RWPE2 (cell line): ENCODE measurements at regions not wholly inside any gene's neighbourhood (a gene's known extent, or its start where the extent isn't known, plus 50 kb on each side); places are given as distances from the start of the nearest gene placed in this dataset.

Experiments used
- ATAC-seq: fragments of 200-7000 bp; cut with Tn5 transposase; 3 replicates; pipeline ENCODE4 v1.9.1; 2021; ENCODE audit warnings: low read depth
- DNase-seq: peaks from one replicate; pipeline ENCODE4 v3.0.0-alpha.2; 2020; ENCODE audit warnings: low spot score
- H3K27ac ChIP-seq: fragments of 450-650 bp; 2 replicates; pipeline ENCODE4 v1.5.1; 2017; ENCODE audit warnings: mild to moderate bottlenecking; ENCODE audit not compliant: poor library complexity, severe bottlenecking
- H3K27me3 ChIP-seq: fragments of 250-450 bp; sonication (Bioruptor Pico); 2 replicates; pipeline ENCODE4 v1.5.1; 2021; ENCODE audit warnings: mild to moderate bottlenecking, moderate library complexity; ENCODE audit not compliant: insufficient read depth, poor library complexity, severe bottlenecking
- H3K36me3 ChIP-seq: fragments of 250-450 bp; sonication (Bioruptor Pico); 2 replicates; pipeline ENCODE4 v1.5.1; 2020; ENCODE audit warnings: low read depth, mild to moderate bottlenecking, moderate library complexity
- H3K4me1 ChIP-seq: fragments of 250-450 bp; sonication (Bioruptor Pico); 2 replicates; pipeline ENCODE4 v1.5.1; 2021; ENCODE audit warnings: mild to moderate bottlenecking, moderate library complexity; ENCODE audit not compliant: insufficient read depth, poor library complexity, severe bottlenecking
- H3K4me3 ChIP-seq: fragments of 250-450 bp; sonication (Bioruptor Pico); 2 replicates; pipeline ENCODE4 v1.5.1; 2021; ENCODE audit warnings: mild to moderate bottlenecking, moderate library complexity; ENCODE audit not compliant: severe bottlenecking
- H3K9me3 ChIP-seq: fragments of 250-450 bp; sonication (Bioruptor Pico); 2 replicates; pipeline ENCODE4 v1.5.1; 2021; ENCODE audit warnings: mild to moderate bottlenecking, moderate library complexity; ENCODE audit not compliant: severe bottlenecking
- TF ChIP-seq, protein P1 (sequence below): fragments of 450-650 bp; IDR thresholded peaks from one replicate; pipeline ENCODE4 v1.5.1; 2017; ENCODE audit warnings: mild to moderate bottlenecking, moderate library complexity; ENCODE audit not compliant: poor library complexity, severe bottlenecking

DNA sequence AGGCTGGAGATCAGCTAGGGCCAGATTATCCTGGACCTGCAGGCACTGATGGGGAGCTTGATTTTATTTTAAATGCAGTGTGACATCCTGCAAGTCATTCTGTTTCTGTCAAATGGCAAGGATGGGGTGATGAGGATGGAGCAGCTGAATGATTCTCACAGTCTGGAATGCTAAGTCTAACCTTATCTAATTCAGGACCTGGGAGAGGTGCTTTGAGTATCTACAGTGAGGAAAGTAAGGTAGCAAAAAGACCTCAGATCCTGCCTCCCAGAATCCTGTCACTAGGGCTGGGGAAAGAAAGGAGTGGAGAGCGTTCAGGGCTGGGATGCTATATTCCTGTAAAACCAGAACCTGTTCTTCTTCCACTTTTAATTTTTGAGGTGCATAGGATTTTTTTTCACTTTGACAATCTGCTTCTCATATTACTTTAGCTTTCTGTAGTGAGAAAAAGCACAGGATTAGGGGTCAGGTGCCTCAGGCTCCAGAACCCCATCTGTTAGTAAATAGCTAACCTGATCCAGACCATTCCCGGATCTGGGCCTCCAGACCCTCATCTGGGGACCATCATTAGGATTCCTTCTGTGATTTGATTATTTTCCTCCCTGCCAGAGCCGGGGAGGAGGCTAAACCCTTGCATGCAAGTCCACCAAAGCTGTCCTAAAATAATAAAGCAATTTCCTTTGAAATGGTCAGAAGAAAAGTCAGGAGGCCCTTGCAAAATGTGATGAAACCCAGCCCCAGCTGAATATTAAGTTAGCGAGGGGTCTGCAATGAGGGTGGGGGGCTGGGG, 54.7 kb downstream of the ASCL1 start:
- TF ChIP-seq, protein P1, sequence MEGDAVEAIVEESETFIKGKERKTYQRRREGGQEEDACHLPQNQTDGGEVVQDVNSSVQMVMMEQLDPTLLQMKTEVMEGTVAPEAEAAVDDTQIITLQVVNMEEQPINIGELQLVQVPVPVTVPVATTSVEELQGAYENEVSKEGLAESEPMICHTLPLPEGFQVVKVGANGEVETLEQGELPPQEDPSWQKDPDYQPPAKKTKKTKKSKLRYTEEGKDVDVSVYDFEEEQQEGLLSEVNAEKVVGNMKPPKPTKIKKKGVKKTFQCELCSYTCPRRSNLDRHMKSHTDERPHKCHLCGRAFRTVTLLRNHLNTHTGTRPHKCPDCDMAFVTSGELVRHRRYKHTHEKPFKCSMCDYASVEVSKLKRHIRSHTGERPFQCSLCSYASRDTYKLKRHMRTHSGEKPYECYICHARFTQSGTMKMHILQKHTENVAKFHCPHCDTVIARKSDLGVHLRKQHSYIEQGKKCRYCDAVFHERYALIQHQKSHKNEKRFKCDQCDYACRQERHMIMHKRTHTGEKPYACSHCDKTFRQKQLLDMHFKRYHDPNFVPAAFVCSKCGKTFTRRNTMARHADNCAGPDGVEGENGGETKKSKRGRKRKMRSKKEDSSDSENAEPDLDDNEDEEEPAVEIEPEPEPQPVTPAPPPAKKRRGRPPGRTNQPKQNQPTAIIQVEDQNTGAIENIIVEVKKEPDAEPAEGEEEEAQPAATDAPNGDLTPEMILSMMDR, result no peak
- H3K9me3 ChIP-seq, result no peaks in the 10 kb centered on the region
- H3K36me3 ChIP-seq, result no peaks in the 10 kb centered on the region
- DNase-seq, result no peak
- H3K4me3 ChIP-seq, result no peak overlapping the region
- H3K27me3 ChIP-seq, result no peaks in the 10 kb centered on the region
- H3K27ac ChIP-seq, result no peak overlapping the region
- ATAC-seq, result no peak
- H3K4me1 ChIP-seq, result no peaks in the 10 kb centered on the region

DNA sequence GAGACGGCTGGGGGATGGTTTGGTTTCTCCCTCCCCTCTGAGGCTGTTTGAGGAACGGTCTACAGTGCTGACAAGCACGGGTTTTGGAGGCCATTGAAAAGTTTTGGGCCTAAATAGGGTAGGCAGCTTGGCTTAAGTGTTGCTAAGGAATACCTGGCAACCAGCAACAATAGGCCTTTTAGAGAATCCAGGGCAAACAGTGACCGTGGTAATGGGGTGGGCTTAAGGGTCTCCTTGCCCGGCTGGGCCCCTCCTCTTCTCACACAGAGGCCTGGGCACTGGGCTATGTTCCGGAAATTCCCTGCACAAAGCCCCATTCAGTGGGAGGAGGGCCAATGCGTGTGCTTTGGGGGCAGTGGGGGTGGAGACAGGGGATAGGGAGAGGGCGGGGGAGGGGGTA, 55.4 kb downstream of the ASCL1 start:
- DNase-seq (no peak), ATAC-seq (no peak)
- TF ChIP-seq, protein P1, result no peak
- H3K4me3 ChIP-seq, result no peak overlapping the region
- H3K4me1 ChIP-seq, result no peaks in the 10 kb centered on the region
- H3K36me3 ChIP-seq, result no peaks in the 10 kb centered on the region
- H3K9me3 ChIP-seq, result no peaks in the 10 kb centered on the region
- no peak overlapping the region for H3K27ac ChIP-seq
- H3K27me3 ChIP-seq, result no peaks in the 10 kb centered on the region

DNA sequence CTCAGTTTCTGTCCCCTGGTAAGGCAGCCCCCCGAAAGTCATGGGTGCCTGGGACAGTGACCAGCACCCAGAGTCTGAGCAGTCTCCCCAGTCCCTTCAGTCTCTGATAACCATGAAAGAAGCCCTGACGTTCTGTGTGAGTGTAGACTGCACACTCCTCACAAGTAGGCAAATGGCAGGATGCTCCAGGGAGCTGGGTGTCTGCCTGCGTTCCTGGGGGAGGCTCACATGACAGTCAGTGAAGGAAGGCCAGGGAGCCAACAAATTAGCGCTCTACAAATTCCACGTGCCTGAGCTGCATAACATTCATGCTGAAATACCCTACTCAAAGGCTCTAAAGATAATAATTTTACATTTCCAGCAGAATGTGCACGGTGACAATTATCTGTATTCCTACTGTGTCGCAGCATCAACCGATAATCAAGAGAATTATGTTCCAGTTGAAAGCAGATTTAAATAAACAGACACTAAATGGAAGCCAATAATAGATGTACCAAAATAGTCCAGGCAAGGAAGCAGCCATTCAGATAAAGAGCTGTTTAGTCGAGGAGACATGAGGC, 56.3 kb downstream of the ASCL1 start:
- no peaks in the 10 kb centered on the region for H3K36me3 ChIP-seq
- no peaks in the 10 kb centered on the region for H3K9me3 ChIP-seq
- H3K27ac ChIP-seq, result no peak overlapping the region
- no peaks in the 10 kb centered on the region for H3K4me1 ChIP-seq
- TF ChIP-seq, protein P1, result no peak
- H3K4me3 ChIP-seq, result no peak overlapping the region
- H3K27me3 ChIP-seq, result no peaks in the 10 kb centered on the region
- no peak for ATAC-seq
- DNase-seq, result no peak

DNA sequence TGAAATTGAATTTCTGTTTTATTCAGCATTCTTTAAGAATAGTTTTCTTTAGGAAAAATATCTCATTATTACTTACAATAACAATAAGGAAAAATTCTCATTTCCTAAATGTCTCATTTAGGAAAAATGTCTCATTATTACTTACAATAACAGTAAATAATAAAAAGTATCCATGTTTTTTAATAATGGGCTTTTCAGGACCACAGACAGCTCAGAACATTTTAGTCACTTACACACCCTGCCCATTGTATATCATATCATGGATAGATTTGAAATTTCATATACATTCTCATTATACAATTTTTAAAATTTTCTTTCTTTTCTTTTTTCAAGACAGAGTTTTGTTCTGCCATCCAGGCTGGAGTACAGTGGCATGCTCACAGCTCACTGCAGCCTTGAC, 58.9 kb downstream of the ASCL1 start:
- H3K4me3 ChIP-seq, result no peak overlapping the region
- no peaks in the 10 kb centered on the region for H3K9me3 ChIP-seq
- H3K27me3 ChIP-seq, result no peaks in the 10 kb centered on the region
- DNase-seq (no peak), ATAC-seq (no peak)
- no peak overlapping the region for H3K27ac ChIP-seq
- TF ChIP-seq, protein P1, result no peak
- H3K36me3 ChIP-seq, result no peaks in the 10 kb centered on the region
- no peaks in the 10 kb centered on the region for H3K4me1 ChIP-seq

DNA sequence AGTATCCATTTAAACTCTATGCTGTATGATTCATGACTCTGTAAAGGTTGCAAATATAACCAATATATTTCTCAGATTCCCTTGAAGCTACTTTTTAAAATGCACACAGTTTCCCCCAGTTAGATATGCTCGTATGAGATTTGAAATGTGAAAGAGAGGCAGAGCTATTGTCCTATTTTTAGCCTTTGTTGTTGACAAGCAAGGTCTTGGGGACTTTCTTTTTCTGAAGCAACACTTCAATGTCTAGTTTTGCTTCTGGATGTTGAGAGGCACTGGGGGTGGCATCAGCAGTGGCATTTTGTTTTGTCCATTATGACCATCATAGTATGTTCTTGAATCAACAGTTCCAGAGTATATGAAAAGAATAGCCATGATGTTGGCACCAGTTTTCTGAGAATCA, 63.4 kb downstream of the ASCL1 start:
- Histone ChIP-seq H3K4me1 (no peaks in the 10 kb centered on the region), H3K27me3 (no peaks in the 10 kb centered on the region), H3K9me3 (no peaks in the 10 kb centered on the region), H3K4me3 (no peak overlapping the region), H3K27ac (no peak overlapping the region), H3K36me3 (no peaks in the 10 kb centered on the region)
- TF ChIP-seq, protein P1, result no peak
- DNase-seq (no peak), ATAC-seq (no peak)
